Endodermal cell (in vitro differentiated cells): ENCODE measurements at regions not wholly inside any gene's neighbourhood (a gene's known extent, or its start where the extent isn't known, plus 50 kb on each side); places are given as distances from the start of the nearest gene placed in this dataset.

Experiments
- DNase-seq: peaks from one replicate; pipeline ENCODE4 v3.0.0-alpha.2; 2017
- H3K27ac ChIP-seq: 2 replicates; pipeline ENCODE4 v1.5.1; 2013; ENCODE audit warnings: mild to moderate bottlenecking, low read depth, low read length, moderate library complexity
- H3K27me3 ChIP-seq: 2 replicates; pipeline ENCODE4 v1.6.1; 2013; ENCODE audit warnings: mild to moderate bottlenecking, low read length, moderate library complexity; ENCODE audit not compliant: insufficient read depth, control insufficient read depth, poor library complexity, severe bottlenecking
- H3K36me3 ChIP-seq: 2 replicates; pipeline ENCODE4 v1.7.0; 2013; ENCODE audit warnings: mild to moderate bottlenecking, low read length, moderate library complexity; ENCODE audit not compliant: control insufficient read depth, insufficient read depth
- H3K4me1 ChIP-seq: one replicate; pipeline ENCODE4 v1.7.0; 2013; ENCODE audit warnings: low read length; ENCODE audit not compliant: control insufficient read depth, insufficient read depth
- H3K4me3 ChIP-seq: 2 replicates; pipeline ENCODE4 v1.5.1; 2013; ENCODE audit warnings: mild to moderate bottlenecking, low read length, moderate library complexity
- H3K9ac ChIP-seq: 2 replicates; pipeline ENCODE4 v1.6.1; 2013; ENCODE audit warnings: mild to moderate bottlenecking, low read length, moderate library complexity; ENCODE audit not compliant: poor library complexity, severe bottlenecking; ENCODE audit errors: extremely low read depth
- H3K9me3 ChIP-seq: 2 replicates; pipeline ENCODE4 v1.6.1; 2013; ENCODE audit warnings: mild to moderate bottlenecking, low read length, moderate library complexity; ENCODE audit not compliant: control insufficient read depth
- H3K27ac Mint-ChIP-seq: 2 replicates; pipeline ENCODE4 v1.8.0; 2020; ENCODE audit warnings: mixed read lengths
- H3K27me3 Mint-ChIP-seq: 2 replicates; pipeline ENCODE4 v1.8.0; 2021; ENCODE audit warnings: mild to moderate bottlenecking, mixed read lengths; ENCODE audit not compliant: insufficient read depth
- H3K36me3 Mint-ChIP-seq: 2 replicates; pipeline ENCODE4 v1.8.0; 2020; ENCODE audit warnings: low read depth, mixed read lengths
- H3K4me1 Mint-ChIP-seq: 2 replicates; pipeline ENCODE4 v1.8.0; 2020; ENCODE audit warnings: mixed read lengths
- H3K4me3 Mint-ChIP-seq: 2 replicates; pipeline ENCODE4 v1.8.0; 2020; ENCODE audit warnings: mild to moderate bottlenecking, moderate library complexity, mixed read lengths
- H3K9me3 Mint-ChIP-seq: 2 replicates; pipeline ENCODE4 v1.8.0; 2020; ENCODE audit warnings: mild to moderate bottlenecking, mixed read lengths
- WGBS, 2 experiments: methylation state at CpG; one replicate each; pipeline versions ENCODE4 v1.1.5 to v1.1.7; 2013; ENCODE audit warnings: missing lambda C conversion rate in 2 of 2, mixed read lengths in 1 of 2; ENCODE audit not compliant: insufficient coverage in 1 of 2, insufficient read length in 1 of 2; 5-methylcytosine and 5-hydroxymethylcytosine counted together
- TF ChIP-seq, protein P1 (sequence below): fragments of 200-600 bp; sonication (generic); conservative IDR thresholded peaks from 2 replicates; pipeline ENCODE4 v1.5.0; 2021; ENCODE audit warnings: antibody characterized with exemption, mild to moderate bottlenecking

DNA sequence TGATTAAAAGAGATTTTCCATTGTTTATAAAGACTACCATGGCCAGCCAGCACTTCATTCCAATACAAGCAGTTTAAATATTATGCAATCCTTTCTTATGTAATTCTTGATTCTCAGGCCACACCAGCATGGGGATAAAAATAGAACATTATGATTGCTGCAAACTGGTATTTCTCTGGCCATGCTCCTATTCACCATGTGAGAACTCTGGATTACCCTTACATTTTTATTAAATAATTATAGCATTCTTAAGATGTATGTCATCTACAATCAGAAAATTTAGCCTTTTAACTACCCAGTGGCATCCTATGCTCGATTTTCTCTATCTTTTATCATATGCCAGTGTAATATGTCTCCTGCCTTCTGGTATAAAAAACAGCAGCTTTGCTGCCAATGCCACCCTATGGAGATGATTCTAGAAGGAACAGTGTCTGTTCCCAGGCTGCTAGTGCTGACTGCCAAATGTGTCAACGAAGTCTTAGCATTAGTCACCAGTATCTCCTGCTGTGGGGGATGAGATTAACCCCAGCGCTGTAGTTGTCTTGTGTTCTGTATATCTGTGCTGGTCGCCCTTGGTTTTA, 501.4 kb downstream of the BCKDHB start:
- no peaks in the 10 kb centered on the region for H3K36me3 ChIP-seq
- no peak overlapping the region for H3K27ac ChIP-seq
- peaks cover 3% of the 10 kb centered on the region for H3K4me1 ChIP-seq
- Mint-ChIP-seq H3K9me3 (peaks cover 3% of the 10 kb centered on the region), H3K4me1 (peaks cover 17% of the 10 kb centered on the region), H3K27ac (no peak overlapping the region), H3K4me3 (no peak overlapping the region), H3K36me3 (no peaks in the 10 kb centered on the region), H3K27me3 (no peaks in the 10 kb centered on the region)
- peak; percentile 60 for DNase-seq
- TF ChIP-seq, protein P1, sequence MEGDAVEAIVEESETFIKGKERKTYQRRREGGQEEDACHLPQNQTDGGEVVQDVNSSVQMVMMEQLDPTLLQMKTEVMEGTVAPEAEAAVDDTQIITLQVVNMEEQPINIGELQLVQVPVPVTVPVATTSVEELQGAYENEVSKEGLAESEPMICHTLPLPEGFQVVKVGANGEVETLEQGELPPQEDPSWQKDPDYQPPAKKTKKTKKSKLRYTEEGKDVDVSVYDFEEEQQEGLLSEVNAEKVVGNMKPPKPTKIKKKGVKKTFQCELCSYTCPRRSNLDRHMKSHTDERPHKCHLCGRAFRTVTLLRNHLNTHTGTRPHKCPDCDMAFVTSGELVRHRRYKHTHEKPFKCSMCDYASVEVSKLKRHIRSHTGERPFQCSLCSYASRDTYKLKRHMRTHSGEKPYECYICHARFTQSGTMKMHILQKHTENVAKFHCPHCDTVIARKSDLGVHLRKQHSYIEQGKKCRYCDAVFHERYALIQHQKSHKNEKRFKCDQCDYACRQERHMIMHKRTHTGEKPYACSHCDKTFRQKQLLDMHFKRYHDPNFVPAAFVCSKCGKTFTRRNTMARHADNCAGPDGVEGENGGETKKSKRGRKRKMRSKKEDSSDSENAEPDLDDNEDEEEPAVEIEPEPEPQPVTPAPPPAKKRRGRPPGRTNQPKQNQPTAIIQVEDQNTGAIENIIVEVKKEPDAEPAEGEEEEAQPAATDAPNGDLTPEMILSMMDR: no peak
- no peak overlapping the region for H3K9ac ChIP-seq
- no peak overlapping the region for H3K4me3 ChIP-seq
- no peaks in the 10 kb centered on the region for H3K9me3 ChIP-seq
- no peaks in the 10 kb centered on the region for H3K27me3 ChIP-seq
- WGBS, 2 experiments: 51% methylated on average over 4 of the region's 4 CpGs; no CpG with 5 or more reads in 1 of the 2 experiments

DNA sequence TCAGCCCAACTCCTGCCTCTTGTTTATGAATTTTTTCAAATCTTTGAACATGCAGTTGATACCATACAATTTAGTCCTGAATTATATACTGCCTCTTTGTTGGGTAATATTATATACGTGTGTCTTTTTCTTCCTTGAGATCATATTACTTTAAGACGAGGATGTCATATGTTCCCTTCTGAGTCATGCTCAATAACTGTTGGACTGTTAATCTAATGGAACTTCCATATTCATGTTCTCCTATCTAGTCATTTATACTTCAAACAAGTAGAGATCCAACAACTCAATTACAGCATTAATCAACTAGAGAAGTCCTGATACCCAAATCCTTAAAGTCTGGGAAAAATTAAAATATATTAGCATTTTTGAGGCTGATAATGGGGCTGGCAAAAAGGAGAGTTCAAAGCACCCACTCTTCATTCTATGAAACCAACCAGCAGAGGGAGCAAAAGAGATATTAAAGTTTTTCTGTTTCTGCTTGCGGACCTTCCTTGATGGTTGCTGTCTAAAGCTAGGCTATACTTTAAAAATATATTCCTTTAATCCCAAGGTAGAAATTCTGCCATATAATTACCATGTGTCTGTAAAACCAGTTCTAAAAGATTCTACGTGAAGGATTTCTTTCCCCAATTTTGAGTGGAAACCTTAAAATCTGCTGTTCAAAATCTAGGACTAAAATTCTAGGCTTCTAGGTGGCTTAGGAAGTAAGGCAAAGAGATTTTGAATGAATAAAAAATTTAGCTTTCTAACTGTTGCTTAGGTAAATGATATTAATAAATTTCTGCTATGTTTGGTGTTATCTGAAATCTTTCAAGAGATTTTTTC, 498.9 kb downstream of the BCKDHB start:
- H3K4me3 Mint-ChIP-seq: no peak overlapping the region
- H3K36me3 ChIP-seq: no peaks in the 10 kb centered on the region
- no peak overlapping the region for H3K4me3 ChIP-seq
- TF ChIP-seq, protein P1: peak; percentile 85
- H3K9me3 ChIP-seq: no peaks in the 10 kb centered on the region
- peaks cover 17% of the 10 kb centered on the region for H3K4me1 Mint-ChIP-seq
- no peaks in the 10 kb centered on the region for H3K36me3 Mint-ChIP-seq
- 37 to 58% methylated on average over 3 to 4 of the region's 4 CpGs for WGBS, 2 experiments
- no peaks in the 10 kb centered on the region for H3K27me3 Mint-ChIP-seq
- H3K9me3 Mint-ChIP-seq: no peaks in the 10 kb centered on the region
- no peaks in the 10 kb centered on the region for H3K27me3 ChIP-seq
- H3K4me1 ChIP-seq: peaks cover 3% of the 10 kb centered on the region
- no peak for DNase-seq
- H3K27ac ChIP-seq: no peak overlapping the region
- no peak overlapping the region for H3K9ac ChIP-seq
- H3K27ac Mint-ChIP-seq: no peak overlapping the region

DNA sequence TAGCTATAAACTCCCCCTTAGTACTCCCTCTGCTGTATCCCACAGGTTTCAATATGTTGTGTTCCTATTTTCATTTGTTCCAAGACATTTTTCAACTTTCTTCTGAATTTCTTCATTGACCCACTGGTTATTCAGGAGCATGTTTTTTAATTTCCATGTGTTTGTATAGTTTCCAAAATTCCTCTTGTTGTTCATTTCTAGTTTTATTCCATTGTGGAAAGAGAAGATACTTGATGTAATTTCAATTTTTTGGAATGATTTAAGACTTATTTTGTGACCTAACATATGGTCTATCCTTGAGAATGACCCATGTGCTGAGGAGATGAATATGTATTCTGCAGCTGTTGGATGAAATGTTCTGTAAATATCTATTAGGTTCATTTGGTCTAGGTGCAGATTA, 497.2 kb downstream of the BCKDHB start:
- Mint-ChIP-seq H3K4me3 (no peak overlapping the region), H3K4me1 (peaks cover 15% of the 10 kb centered on the region), H3K9me3 (no peaks in the 10 kb centered on the region), H3K27ac (no peak overlapping the region), H3K36me3 (no peaks in the 10 kb centered on the region), H3K27me3 (no peaks in the 10 kb centered on the region)
- Histone ChIP-seq H3K4me1 (peaks cover 3% of the 10 kb centered on the region), H3K36me3 (no peaks in the 10 kb centered on the region), H3K27ac (no peak overlapping the region), H3K27me3 (no peaks in the 10 kb centered on the region), H3K9me3 (no peaks in the 10 kb centered on the region), H3K4me3 (no peak overlapping the region), H3K9ac (no peak overlapping the region)
- TF ChIP-seq, protein P1: no peak
- no peak for DNase-seq
